Stomach (tissue), 4 donors: ENCODE measurements at regions not wholly inside any gene's neighbourhood (a gene's known extent, or its start where the extent isn't known, plus 50 kb on each side); places are given as distances from the start of the nearest gene placed in this dataset.

ENCODE experiments used
- CTCF ChIP-seq, 7 experiments: fragments of 450-650 bp in 4 of 7; fragments of 200-600 bp in 3 of 7; sonication (generic) in 3 of 7; IDR thresholded peaks; one replicate each; pipeline ENCODE4 v1.5.1; 2016 to 2019; ENCODE audit warnings: antibody characterized with exemption in 7 of 7, control low read depth in 2 of 7, mild to moderate bottlenecking in 1 of 7
- EP300 ChIP-seq: sonication (generic); formaldehyde crosslinking; IDR thresholded peaks from one replicate; pipeline ENCODE4 v1.6.1; 2017; ENCODE audit warnings: antibody characterized with exemption
- POLR2A ChIP-seq, 4 donors: fragments of 450-650 bp; IDR thresholded peaks; one replicate each; pipeline ENCODE4 v1.6.1; 2016; ENCODE audit warnings: antibody characterized with exemption in 4 of 4, control low read depth in 2 of 4, mild to moderate bottlenecking in 1 of 4, moderate library complexity in 1 of 4
- POLR2AphosphoS5 ChIP-seq, 3 donors: sonication (generic); formaldehyde crosslinking; IDR thresholded peaks; one replicate each; pipeline ENCODE4 v1.6.1; 2016; ENCODE audit warnings: antibody characterized with exemption in 3 of 3

- no peak for TF ChIP-seq POLR2AphosphoS5 (IDR thresholded peaks at IDR 0.05)
- TF ChIP-seq POLR2A (IDR thresholded peaks at IDR 0.05), result no peak
- no peak for TF ChIP-seq CTCF (IDR thresholded peaks at IDR 0.05)
- no peak for TF ChIP-seq EP300
Observed at GRCh38 chr16:72482695-72483094, 310.7 kb upstream of the PMFBP1 start.
